ENCODE measurements at regions not wholly inside any gene's neighbourhood (a gene's known extent, or its start where the extent isn't known, plus 50 kb on each side); places are given as distances from the start of the nearest gene placed in this dataset.

DNA sequence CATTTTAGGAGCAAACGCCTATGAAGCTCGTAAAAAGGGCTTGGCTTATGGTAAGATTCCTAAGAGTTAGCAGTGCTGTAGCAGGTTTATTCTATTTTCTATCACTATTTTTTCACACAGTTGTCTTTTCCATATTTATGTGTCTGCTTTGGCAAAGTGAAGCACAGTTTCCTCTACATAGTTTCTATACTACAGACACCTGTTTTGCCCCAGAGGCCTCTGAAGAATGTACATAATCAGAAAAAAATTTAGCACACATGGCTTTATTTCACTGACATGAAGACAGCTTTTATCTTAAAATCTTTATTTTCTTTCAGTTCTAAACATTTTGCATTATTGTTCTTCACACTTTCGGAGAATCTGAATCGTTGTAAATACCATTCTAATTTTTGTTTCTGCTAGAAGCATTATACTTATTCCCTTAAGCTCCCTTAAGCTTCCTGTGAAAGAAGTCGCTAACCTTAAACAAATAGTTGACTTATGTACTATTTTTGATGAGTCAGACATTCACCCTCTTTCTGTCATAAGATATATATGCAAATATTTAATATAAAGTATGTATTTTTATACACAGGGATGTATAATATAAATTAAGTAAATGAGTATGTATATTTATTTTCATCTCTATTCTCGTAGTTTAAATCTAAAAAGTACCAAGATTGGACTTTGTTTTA is 816.0 kb downstream of the OLFM4 start (continued):
- no peak for TF ChIP-seq HDAC2 (IDR thresholded peaks at IDR 0.05; ENCODE audit: borderline replicate concordance in 1 of 2, low read depth in 2 of 2, low read length in 2 of 2)
- TF ChIP-seq TAF1 (IDR thresholded peaks at IDR 0.05; ENCODE audit: low read depth, low read length) = no peak
- TF ChIP-seq CREB1 (IDR thresholded peaks at IDR 0.05) = no peak
- no peak for TF ChIP-seq HDAC6 (IDR thresholded peaks at IDR 0.05; ENCODE audit: low read depth, low read length)
- no peak for TF ChIP-seq SP4 (IDR thresholded peaks at IDR 0.05; ENCODE audit: low read length)
- TF ChIP-seq EGR1 (IDR thresholded peaks at IDR 0.05; ENCODE audit: borderline replicate concordance, low read depth, low read length) = no peak
- TF ChIP-seq GTF2F1 (IDR thresholded peaks at IDR 0.05; ENCODE audit: borderline replicate concordance, low read depth, low read length) = no peak
- no peak for TF ChIP-seq SIN3A (conservative IDR thresholded peaks at IDR 0.05 in 1 of 2, IDR thresholded peaks at IDR 0.05 in 1 of 2; ENCODE audit: low read depth in 1 of 2, low read length in 2 of 2)
- no peak for TF ChIP-seq CTBP2 (IDR thresholded peaks at IDR 0.05; ENCODE audit: borderline replicate concordance, insufficient read depth, insufficient read length, low read length)
